IMR-90 (cell line): ENCODE measurements at regions not wholly inside any gene's neighbourhood (a gene's known extent, or its start where the extent isn't known, plus 50 kb on each side); places are given as distances from the start of the nearest gene placed in this dataset.

Experiments used
- ATAC-seq: fragments of 200-7000 bp; cut with Tn5 transposase; 2 replicates; pipeline ENCODE4 v1.9.1; 2020; ENCODE audit warnings: low read depth, mild to moderate bottlenecking, moderate library complexity
- BruUV-seq: library from RNA; stranded (reverse); fragments of 400-500 nt; replicated peaks from 2 replicates; lab custom pipeline; 2021; lab: Mats Ljungman, UMichigan
- CTCF ChIA-PET: fragments of 300-600 bp; formaldehyde crosslinking; extraction: SDS; loops from one replicate; lab custom pipeline; 2021; ENCODE audit warnings: antibody characterized with exemption; lab: Yijun Ruan, JAX
- POLR2A ChIA-PET: fragments of 300-600 bp; sonication (Branson Sonifier 250); formaldehyde crosslinking; loops from one replicate; lab custom pipeline; 2022; ENCODE audit warnings: antibody characterized with exemption; ENCODE audit not compliant: unreplicated experiment; lab: Charles Lee
- DNase-seq: peaks from one replicate; pipeline ENCODE4 v3.0.0; 2013
- H2AFZ ChIP-seq: replicated peaks from 2 replicates; pipeline ENCODE3; 2013; ENCODE audit warnings: low read length, mild to moderate bottlenecking; ENCODE audit not compliant: poor library complexity
- H2AK5ac ChIP-seq: 2 replicates; pipeline ENCODE4 v1.6.1; 2013; ENCODE audit warnings: low read depth, low read length, inconsistent platforms
- H2AK9ac ChIP-seq: replicated peaks from 2 replicates; pipeline ENCODE3; 2013; ENCODE audit warnings: mild to moderate bottlenecking, low read depth, low read length, moderate library complexity; ENCODE audit not compliant: poor library complexity
- H2BK120ac ChIP-seq: 2 replicates; pipeline ENCODE4 v1.6.1; 2013; ENCODE audit warnings: low read depth, low read length, inconsistent platforms
- H2BK15ac ChIP-seq: 3 replicates; pipeline ENCODE4 v1.6.1; 2013; ENCODE audit warnings: low read depth, low read length, inconsistent platforms
- H2BK20ac ChIP-seq: 2 replicates; pipeline ENCODE4 v1.6.1; 2013; ENCODE audit warnings: low read depth, mild to moderate bottlenecking, inconsistent platforms, low read length, moderate library complexity
- H2BK5ac ChIP-seq: 2 replicates; pipeline ENCODE4 v1.6.1; 2013; ENCODE audit warnings: mild to moderate bottlenecking, low read depth, low read length, inconsistent platforms; ENCODE audit not compliant: poor library complexity, severe bottlenecking
- H3K14ac ChIP-seq: replicated peaks from 2 replicates; pipeline ENCODE4 v1.6.1; 2013; ENCODE audit warnings: low read depth, low read length, inconsistent platforms
- H3K18ac ChIP-seq: 2 replicates; pipeline ENCODE4 v1.6.1; 2013; ENCODE audit warnings: low read depth, low read length, control low read depth
- H3K23ac ChIP-seq: 2 replicates; pipeline ENCODE4 v1.6.1; 2013; ENCODE audit warnings: low read depth, low read length, inconsistent platforms
- H3K27ac ChIP-seq: 2 replicates; pipeline ENCODE4 v1.5.1; 2013; ENCODE audit warnings: mild to moderate bottlenecking, control low read depth, low read length; ENCODE audit not compliant: insufficient read depth
- H3K27me3 ChIP-seq: 2 replicates; pipeline ENCODE4 v1.6.1; 2013; ENCODE audit warnings: low read length; ENCODE audit not compliant: control insufficient read depth, insufficient read depth
- H3K36me3 ChIP-seq: 2 replicates; pipeline ENCODE4 v1.6.1; 2013; ENCODE audit warnings: low read length, mixed read lengths; ENCODE audit not compliant: control insufficient read depth, insufficient read depth
- H3K4ac ChIP-seq: 2 replicates; pipeline ENCODE4 v1.6.1; 2013; ENCODE audit warnings: low read depth, low read length, inconsistent platforms
- H3K4me1 ChIP-seq: 2 replicates; pipeline ENCODE4 v1.6.1; 2013; ENCODE audit warnings: low read length, mixed read lengths; ENCODE audit not compliant: control insufficient read depth, insufficient read depth
- H3K4me2 ChIP-seq: 2 replicates; pipeline ENCODE4 v1.6.1; 2013; ENCODE audit warnings: low read depth, mild to moderate bottlenecking, control low read depth, low read length, moderate library complexity
- H3K4me3 ChIP-seq: 2 replicates; pipeline ENCODE4 v1.5.1; 2013; ENCODE audit warnings: low read depth, mild to moderate bottlenecking, control low read depth, low read length, moderate library complexity; ENCODE audit not compliant: insufficient read depth
- H3K56ac ChIP-seq: 2 replicates; pipeline ENCODE4 v1.6.1; 2013; ENCODE audit warnings: low read length, inconsistent platforms; ENCODE audit not compliant: insufficient read depth; ENCODE audit errors: extremely low read depth
- H3K79me1 ChIP-seq, 2 experiments: 2 replicates each; pipeline ENCODE4 v1.6.1; 2013; ENCODE audit warnings: low read length in 2 of 2, inconsistent platforms in 1 of 2, low read depth in 1 of 2
- H3K9ac ChIP-seq: 2 replicates; pipeline ENCODE4 v1.6.1; 2013; ENCODE audit warnings: low read depth, low read length, control low read depth
- H3K9me1 ChIP-seq: 2 replicates; pipeline ENCODE4 v1.6.1; 2013; ENCODE audit warnings: low read length, inconsistent platforms; ENCODE audit not compliant: insufficient read depth
- H3K9me3 ChIP-seq: 2 replicates; pipeline ENCODE4 v1.6.1; 2013; ENCODE audit warnings: low read length; ENCODE audit not compliant: control insufficient read depth, insufficient read depth
- H4K20me1 ChIP-seq: 2 replicates; pipeline ENCODE4 v1.6.1; 2013; ENCODE audit warnings: low read length, inconsistent platforms; ENCODE audit not compliant: insufficient read depth
- H4K5ac ChIP-seq: 2 replicates; pipeline ENCODE4 v1.6.1; 2013; ENCODE audit warnings: mild to moderate bottlenecking, low read depth, low read length, control low read depth
- H4K8ac ChIP-seq, 2 experiments: 2 replicates each; pipeline ENCODE4 v1.6.1; 2013; ENCODE audit warnings: low read depth in 2 of 2, low read length in 2 of 2, control low read depth in 1 of 2, inconsistent platforms in 1 of 2
- H4K91ac ChIP-seq: 2 replicates; pipeline ENCODE4 v1.6.1; 2013; ENCODE audit warnings: low read depth, low read length, inconsistent platforms; ENCODE audit not compliant: insufficient read depth
- BHLHE40 ChIP-seq: fragments of 150-350 bp; IDR thresholded peaks from 2 replicates; pipeline ENCODE4 v1.6.1; 2016; ENCODE audit warnings: mild to moderate bottlenecking, low read depth, low read length
- FOS ChIP-seq: fragments of 150-350 bp; IDR thresholded peaks from 2 replicates; pipeline ENCODE4 v1.6.1; 2016; ENCODE audit warnings: low read depth, low read length
- MAZ ChIP-seq: IDR thresholded peaks from 2 replicates; pipeline ENCODE4 v1.6.1; 2012; ENCODE audit warnings: low read depth, mild to moderate bottlenecking, low read length, improper control_type of control experiment, moderate library complexity, borderline replicate concordance
- NFE2L2 ChIP-seq: fragments of 150-350 bp; IDR thresholded peaks from 2 replicates; pipeline ENCODE4 v1.6.1; 2016; ENCODE audit warnings: low read depth, mild to moderate bottlenecking, low read length
- RCOR1 ChIP-seq: IDR thresholded peaks from 2 replicates; pipeline ENCODE4 v1.6.1; 2012; ENCODE audit warnings: mild to moderate bottlenecking, low read length, improper control_type of control experiment; ENCODE audit not compliant: insufficient replicate concordance
- SMC3 ChIP-seq: fragments of 150-350 bp; IDR thresholded peaks from 2 replicates; pipeline ENCODE4 v1.6.1; 2016; ENCODE audit warnings: low read depth, mild to moderate bottlenecking, antibody characterized with exemption, low read length, moderate library complexity
- WGBS, 2 experiments: methylation state at CpG; one replicate each; pipeline versions ENCODE4 v1.1.5 to v1.1.7; 2013; ENCODE audit warnings: missing lambda C conversion rate in 2 of 2; ENCODE audit not compliant: insufficient read length in 1 of 2; ENCODE audit errors: extremely low coverage in 2 of 2; 5-methylcytosine and 5-hydroxymethylcytosine counted together
- dilution Hi-C: fragments of 300-500 bp; cut with HindIII; formaldehyde crosslinking; loops from one replicate; pipeline ENCODE4 v1.14.3; 2018; ENCODE audit warnings: low sequenced_read_pairs; ENCODE audit not compliant: unreplicated experiment
- in situ Hi-C: fragments of 300-500 bp; cut with MboI; formaldehyde crosslinking; loops from 3 replicates; pipeline ENCODE4 v1.14.3; 2019; ENCODE audit warnings: low sequenced_read_pairs, inconsistent platforms, mixed read lengths
- intact Hi-C: fragments of 100-400 bp; cut with micrococcal nuclease; formaldehyde crosslinking; loops from 2 replicates; pipeline ENCODE4 v1.10.0; 2022
- TF ChIP-seq, protein P1 (sequence below): fragments of 150-350 bp; IDR thresholded peaks from 2 replicates; pipeline ENCODE4 v1.6.1; 2016; ENCODE audit warnings: low read depth, mild to moderate bottlenecking, low read length, moderate library complexity, borderline replicate concordance

DNA sequence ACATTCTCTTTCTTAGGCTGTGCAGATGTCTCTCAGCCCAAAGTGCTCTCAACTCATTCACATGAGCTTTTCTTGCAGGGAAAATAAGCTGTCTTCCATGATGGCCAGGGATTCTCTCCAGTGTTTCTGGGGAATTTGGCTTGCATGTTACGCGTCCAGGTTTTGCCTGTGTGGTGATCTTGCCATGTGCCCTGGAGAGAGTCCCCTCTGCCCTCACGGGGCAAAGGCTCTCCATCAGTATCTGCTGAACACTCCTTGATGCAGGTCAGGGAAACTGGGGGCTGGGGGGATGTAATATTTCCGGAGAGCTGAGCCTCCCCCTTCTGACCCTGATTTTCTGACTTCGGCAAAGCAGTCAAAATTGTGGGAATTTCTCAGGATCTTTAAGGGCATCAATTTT, 87.6 kb downstream of the ACKR3 start:
- dilution Hi-C loops = no loop called here
- no peak overlapping the region for H3K27ac ChIP-seq
- intact Hi-C loops = no loop called here
- H3K9me1 ChIP-seq = no peaks in the 10 kb centered on the region
- ChIA-PET POLR2A (no interaction called here), CTCF (no interaction called here)
- no peak overlapping the region for H3K4me2 ChIP-seq
- peaks cover 5% of the 10 kb centered on the region for H3K27me3 ChIP-seq
- H3K79me1 ChIP-seq = no peaks in the 10 kb centered on the region
- no peak overlapping the region for H2BK120ac ChIP-seq
- H3K9ac ChIP-seq = no peak overlapping the region
- no peak overlapping the region for H4K8ac ChIP-seq
- no peak overlapping the region for H4K5ac ChIP-seq
- no peak for DNase-seq
- no peaks in the 10 kb centered on the region for H4K20me1 ChIP-seq
- 81% methylated on average over 2 of the region's 5 CpGs; no CpG with 5 or more reads in 1 of the 2 experiments for WGBS, 2 experiments
- H3K18ac ChIP-seq = no peak overlapping the region
- no TSS peak for BruUV-seq
- H2AK9ac ChIP-seq = peak overlapping the region; percentile 15
- no peak overlapping the region for H3K56ac ChIP-seq
- H3K23ac ChIP-seq = no peak overlapping the region
- no peak overlapping the region for H4K91ac ChIP-seq
- no peak overlapping the region for H3K4me3 ChIP-seq
- peaks cover 2% of the 10 kb centered on the region; the same call in 1 of the 2 replicates for H3K9me3 ChIP-seq
- no peak for ATAC-seq
- no peak overlapping the region for H2BK20ac ChIP-seq
- no peak overlapping the region for H3K14ac ChIP-seq
- H3K4ac ChIP-seq = no peak overlapping the region
- peaks cover 7% of the 10 kb centered on the region; the same call in 1 of the 2 replicates for H3K4me1 ChIP-seq
- H2BK15ac ChIP-seq = no peak overlapping the region
- H3K36me3 ChIP-seq = no peaks in the 10 kb centered on the region
- in situ Hi-C loops = no loop called here
- no peak for TF ChIP-seq SMC3
- TF ChIP-seq, protein P1, sequence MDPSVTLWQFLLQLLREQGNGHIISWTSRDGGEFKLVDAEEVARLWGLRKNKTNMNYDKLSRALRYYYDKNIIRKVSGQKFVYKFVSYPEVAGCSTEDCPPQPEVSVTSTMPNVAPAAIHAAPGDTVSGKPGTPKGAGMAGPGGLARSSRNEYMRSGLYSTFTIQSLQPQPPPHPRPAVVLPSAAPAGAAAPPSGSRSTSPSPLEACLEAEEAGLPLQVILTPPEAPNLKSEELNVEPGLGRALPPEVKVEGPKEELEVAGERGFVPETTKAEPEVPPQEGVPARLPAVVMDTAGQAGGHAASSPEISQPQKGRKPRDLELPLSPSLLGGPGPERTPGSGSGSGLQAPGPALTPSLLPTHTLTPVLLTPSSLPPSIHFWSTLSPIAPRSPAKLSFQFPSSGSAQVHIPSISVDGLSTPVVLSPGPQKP = no peak
- no peak for TF ChIP-seq MAZ
- no peak for TF ChIP-seq NFE2L2
- no peak for TF ChIP-seq RCOR1
- TF ChIP-seq BHLHE40 = no peak
- TF ChIP-seq FOS = no peak
- H2BK5ac ChIP-seq = no peak overlapping the region
- no peak overlapping the region for H2AK5ac ChIP-seq
- no peak overlapping the region for H2AFZ ChIP-seq
